Gastroesophageal sphincter (tissue), 3 donors: ENCODE measurements at regions not wholly inside any gene's neighbourhood (a gene's known extent, or its start where the extent isn't known, plus 50 kb on each side); places are given as distances from the start of the nearest gene placed in this dataset.

ENCODE experiments used
- CTCF ChIP-seq, 4 experiments: fragments of 200-600 bp in 2 of 4; fragments of 450-650 bp in 2 of 4; sonication (generic) in 1 of 4; IDR thresholded peaks; one replicate each; pipeline ENCODE4 v1.5.1; 2017 to 2019; ENCODE audit warnings: antibody characterized with exemption in 4 of 4, mild to moderate bottlenecking in 2 of 4, moderate library complexity in 2 of 4
- EP300 ChIP-seq: sonication (generic); formaldehyde crosslinking; IDR thresholded peaks from one replicate; pipeline ENCODE4 v1.6.1; 2017; ENCODE audit warnings: antibody characterized with exemption, mild to moderate bottlenecking
- POLR2A ChIP-seq, 2 donors: fragments of 450-650 bp; IDR thresholded peaks; one replicate each; pipeline ENCODE4 v1.6.1; 2017; ENCODE audit warnings: antibody characterized with exemption in 2 of 2, mild to moderate bottlenecking in 2 of 2, moderate library complexity in 1 of 2
- POLR2AphosphoS5 ChIP-seq: sonication (generic); formaldehyde crosslinking; IDR thresholded peaks from one replicate; pipeline ENCODE4 v1.6.1; 2017; ENCODE audit warnings: antibody characterized with exemption

GRCh38 chr5:126031989-126032716 lies 391.1 kb upstream of the GRAMD2B start:
- no peak for TF ChIP-seq CTCF (IDR thresholded peaks at IDR 0.05)
- no peak for TF ChIP-seq POLR2AphosphoS5
- TF ChIP-seq POLR2A (IDR thresholded peaks at IDR 0.05), result no peak
- TF ChIP-seq EP300, result no peak
